ENCODE measurements at regions not wholly inside any gene's neighbourhood (a gene's known extent, or its start where the extent isn't known, plus 50 kb on each side); places are given as distances from the start of the nearest gene placed in this dataset.

- H3K4me3 ChIP-seq (ENCODE audit: low read depth, low read length) = no peak overlapping the region
- TF ChIP-seq CTCF (IDR thresholded peaks at IDR 0.05; ENCODE audit: borderline replicate concordance, insufficient read depth, low read depth, low read length) = no peak
Measured at GRCh38 chr11:44361813-44362212, 51.9 kb upstream of the ALX4 start.

- no peak for TF ChIP-seq CTCF (IDR thresholded peaks at IDR 0.05; ENCODE audit: borderline replicate concordance, insufficient read depth, low read depth, low read length)
- H3K4me3 ChIP-seq (ENCODE audit: low read depth, low read length) = no peak overlapping the region
Measured at GRCh38 chr11:44363116-44363515, 53.2 kb upstream of the ALX4 start.

- H3K4me3 ChIP-seq (ENCODE audit: low read depth, low read length) = no peak overlapping the region
- TF ChIP-seq CTCF (IDR thresholded peaks at IDR 0.05; ENCODE audit: borderline replicate concordance, insufficient read depth, low read depth, low read length) = no peak
Measured at GRCh38 chr11:44364596-44364995, 54.7 kb upstream of the ALX4 start.

- H3K4me3 ChIP-seq (ENCODE audit: low read depth, low read length) = no peak overlapping the region
- TF ChIP-seq CTCF (IDR thresholded peaks at IDR 0.05; ENCODE audit: borderline replicate concordance, insufficient read depth, low read depth, low read length) = no peak
Measured at GRCh38 chr11:44365616-44366015, 55.7 kb upstream of the ALX4 start.

GRCh38 chr11:44366026-44366425 lies 56.1 kb upstream of the ALX4 start:
- no peak for TF ChIP-seq CTCF (IDR thresholded peaks at IDR 0.05; ENCODE audit: borderline replicate concordance, insufficient read depth, low read depth, low read length)

GRCh38 chr11:44366741-44367140 lies 56.8 kb upstream of the ALX4 start:
- no peak overlapping the region for H3K4me3 ChIP-seq (ENCODE audit: low read depth, low read length)
- TF ChIP-seq CTCF (IDR thresholded peaks at IDR 0.05; ENCODE audit: borderline replicate concordance, insufficient read depth, low read depth, low read length) = no peak

More at GRCh38 chr11:44366026-44366425, 56.1 kb upstream of the ALX4 start:
- H3K4me3 ChIP-seq (ENCODE audit: low read depth, low read length) = no peak overlapping the region

GRCh38 chr11:44367452-44367851 lies 57.5 kb upstream of the ALX4 start:
- no peak overlapping the region for H3K4me3 ChIP-seq (ENCODE audit: low read depth, low read length)
- TF ChIP-seq CTCF (IDR thresholded peaks at IDR 0.05; ENCODE audit: borderline replicate concordance, insufficient read depth, low read depth, low read length) = no peak
